CD1c-positive myeloid dendritic cell (primary cell): ENCODE measurements at regions not wholly inside any gene's neighbourhood (a gene's known extent, or its start where the extent isn't known, plus 50 kb on each side); places are given as distances from the start of the nearest gene placed in this dataset.
"Not testable (repeated sequence)": the region's sequence is repeated elsewhere in the genome, so short reads cannot be mapped to it uniquely, and the experiment has no call there.

Experiments used
- DNase-seq: peaks from one replicate; pipeline ENCODE4 v3.0.0-alpha.2; 2016; ENCODE audit errors: extremely low spot score

DNA sequence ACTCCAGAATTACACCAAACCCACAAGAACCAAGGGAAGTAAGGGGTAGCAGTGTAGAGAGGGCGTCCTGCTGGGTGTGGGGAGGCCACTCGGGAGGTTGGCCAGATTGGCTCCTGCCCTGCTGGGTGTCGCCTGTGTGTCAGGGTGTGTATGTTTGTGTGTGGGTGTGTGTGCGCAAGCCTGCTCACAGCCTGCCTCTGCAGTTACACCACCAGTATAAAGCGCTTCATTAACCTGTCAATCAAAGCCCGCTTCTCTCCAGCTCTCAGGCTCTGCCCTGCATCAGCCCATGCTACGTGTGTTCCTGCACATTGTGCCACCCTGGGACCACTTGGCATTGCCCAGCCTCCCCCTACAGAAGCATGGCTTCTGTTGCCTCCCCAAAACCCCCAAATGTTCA lies 83.3 kb upstream of the PAX2 start:
- DNase-seq, result no peak

GRCh38 chr10:100664316-100665149 lies 80.8 kb upstream of the PAX2 start:
- DNase-seq, result no peak

GRCh38 chr10:100666634-100667033 lies 78.7 kb upstream of the PAX2 start:
- not testable (repeated sequence) for DNase-seq

GRCh38 chr10:100669616-100670015 lies 75.8 kb upstream of the PAX2 start:
- DNase-seq, result no peak

DNA sequence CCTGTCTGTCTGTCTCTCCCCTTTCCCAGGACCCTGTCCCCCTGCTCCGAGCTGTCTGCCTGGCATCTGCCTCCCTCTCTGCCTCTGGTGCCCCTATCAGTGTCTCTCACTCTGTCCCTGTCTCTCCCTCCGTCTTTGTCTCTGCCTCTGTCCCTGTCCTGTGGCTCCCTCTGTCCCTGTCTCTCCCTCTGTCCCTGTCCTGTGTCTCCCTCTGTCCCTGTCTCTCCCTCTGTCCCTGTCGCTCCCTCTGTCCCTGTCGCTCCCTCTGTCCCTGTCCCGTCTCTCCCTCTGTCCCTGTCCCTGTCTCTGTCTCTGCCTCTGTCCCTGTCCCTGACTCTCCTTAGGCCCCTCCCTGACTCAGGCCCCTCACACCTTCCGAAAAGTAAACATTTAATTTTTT lies 75.0 kb upstream of the PAX2 start:
- DNase-seq, result no peak

GRCh38 chr10:100670828-100671479 lies 74.4 kb upstream of the PAX2 start:
- peak; percentile 60 for DNase-seq

GRCh38 chr10:100672199-100672598 lies 73.2 kb upstream of the PAX2 start:
- no peak for DNase-seq

DNA sequence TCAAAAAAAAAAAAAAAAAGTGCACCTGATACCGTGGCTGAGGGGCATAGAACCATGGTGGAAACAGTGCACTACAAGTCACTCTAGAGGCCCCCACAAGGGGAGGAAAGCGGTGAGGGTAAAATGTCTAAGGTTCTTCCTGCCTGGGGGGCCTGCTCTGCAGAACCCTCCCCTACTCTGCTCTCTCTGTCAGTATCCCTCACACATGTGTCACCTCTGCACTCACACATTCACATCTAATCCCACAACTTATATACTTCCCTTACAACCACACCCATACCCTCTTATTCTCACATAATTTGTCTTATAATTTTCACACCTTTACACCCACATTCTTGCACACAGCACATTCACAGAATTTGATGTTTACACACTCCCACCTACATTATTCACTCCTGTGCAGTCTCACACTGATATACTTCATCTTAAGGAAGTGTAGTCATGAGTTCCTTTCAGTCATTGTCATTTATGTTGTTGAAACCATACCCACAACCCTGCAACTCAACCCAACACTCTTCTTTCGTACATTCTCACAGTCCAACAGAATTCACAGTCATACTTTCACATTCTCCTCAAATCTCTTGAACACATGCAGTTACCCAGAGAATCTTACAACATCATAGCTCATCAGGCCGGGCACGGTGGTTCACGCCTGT lies 68.0 kb upstream of the PAX2 start:
- no peak for DNase-seq

DNA sequence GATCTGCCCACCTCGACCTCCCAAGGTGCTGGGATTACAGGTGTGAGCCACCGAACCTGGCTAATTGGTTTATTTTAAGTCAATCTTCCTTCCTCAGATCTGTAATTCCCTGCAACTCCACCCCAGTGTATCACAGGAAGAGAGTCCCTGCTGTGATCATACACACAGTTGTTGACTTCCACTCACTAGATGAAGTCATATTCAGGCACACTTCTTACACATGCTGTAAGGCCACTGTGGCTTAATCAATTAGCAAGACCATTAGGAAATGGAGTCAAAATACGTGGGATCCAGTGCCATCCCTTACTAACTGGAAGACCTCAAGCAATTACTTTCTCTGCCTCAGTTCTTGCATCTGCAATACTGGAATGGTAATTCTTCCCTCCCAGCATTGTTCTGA lies 66.1 kb upstream of the PAX2 start:
- no peak for DNase-seq

- no peak for DNase-seq
Observed at GRCh38 chr10:100683004-100683403, 62.4 kb upstream of the PAX2 start.

DNA sequence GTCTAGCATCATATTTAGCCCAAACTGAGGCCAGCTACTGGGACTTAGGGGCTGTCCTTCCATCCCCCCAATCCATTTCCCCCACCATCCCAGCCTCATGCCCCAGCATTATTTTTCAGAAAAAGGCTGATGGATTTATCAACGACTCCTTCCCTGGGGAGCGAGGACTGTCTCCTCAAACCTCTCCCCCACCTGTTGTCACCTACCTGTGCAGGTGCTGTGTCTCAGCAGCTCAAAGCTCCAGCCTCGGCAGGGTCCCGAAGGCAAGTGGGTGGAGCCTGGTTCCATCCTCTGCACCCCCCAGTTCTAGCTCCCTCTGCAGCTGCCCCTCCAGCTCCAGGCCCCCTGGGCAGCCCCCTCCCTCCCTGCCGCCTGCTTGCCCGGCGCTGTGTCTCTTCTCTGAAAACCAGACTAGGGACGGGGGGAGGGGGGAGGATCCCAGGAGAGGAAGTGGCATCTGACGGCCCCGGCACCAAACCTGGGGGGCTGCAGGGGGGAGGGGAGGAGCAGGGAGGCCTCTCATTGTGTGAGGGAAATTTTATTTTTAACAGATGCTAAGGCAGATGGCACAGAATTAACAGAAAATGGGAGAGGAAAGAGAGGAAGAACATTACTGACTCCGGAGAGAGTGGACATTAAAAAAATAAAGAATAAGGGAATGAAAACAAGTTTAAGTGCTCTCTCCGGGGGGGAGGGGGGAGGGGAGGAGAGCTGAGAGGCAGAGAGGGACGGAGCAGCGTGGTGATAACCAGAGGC lies 61.7 kb upstream of the PAX2 start:
- no peak for DNase-seq

GRCh38 chr10:100684688-100685235 lies 60.6 kb upstream of the PAX2 start:
- DNase-seq, result no peak

- no peak for DNase-seq
Observed at GRCh38 chr10:100685331-100685730, 60.1 kb upstream of the PAX2 start.

GRCh38 chr10:100687143-100688003 lies 58.0 kb upstream of the PAX2 start:
- no peak for DNase-seq

GRCh38 chr10:100688201-100688600 lies 57.2 kb upstream of the PAX2 start:
- DNase-seq, result no peak

DNA sequence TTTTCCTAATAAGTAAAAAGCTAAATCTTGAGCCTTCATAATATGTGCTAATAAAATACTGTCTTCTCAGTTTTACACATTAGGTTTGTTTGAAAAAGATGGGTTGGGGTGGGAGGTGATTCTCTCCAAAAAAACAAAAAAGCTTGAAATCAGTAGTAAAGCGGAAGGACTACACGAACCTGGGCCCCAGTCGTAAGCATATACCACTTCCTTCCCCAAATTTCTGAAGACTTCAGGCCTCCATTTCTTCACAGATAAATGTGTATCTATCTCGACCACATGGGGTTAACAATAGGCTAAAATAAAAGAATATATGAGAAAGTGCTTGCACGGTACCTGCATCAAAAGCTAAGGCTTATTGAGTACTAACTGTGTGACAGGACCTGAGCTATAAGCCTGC lies 51.6 kb upstream of the PAX2 start:
- no peak for DNase-seq
